H9 (cell line): ENCODE measurements at regions not wholly inside any gene's neighbourhood (a gene's known extent, or its start where the extent isn't known, plus 50 kb on each side); places are given as distances from the start of the nearest gene placed in this dataset.

ENCODE experiments used
- DNase-seq: peaks from one replicate; pipeline ENCODE4 v3.0.0-alpha.2; 2017
- H2AFZ ChIP-seq: one replicate; pipeline ENCODE4 v1.6.1; 2013; ENCODE audit warnings: mild to moderate bottlenecking, low read length, control low read depth, moderate library complexity
- H2AK5ac ChIP-seq: 2 replicates; pipeline ENCODE4 v1.6.1; 2013; ENCODE audit warnings: low read length, control low read depth, mixed read lengths; ENCODE audit not compliant: insufficient read length
- H2BK120ac ChIP-seq: one replicate; pipeline ENCODE4 v1.6.1; 2013; ENCODE audit warnings: low read depth, mild to moderate bottlenecking, low read length, control low read depth, inconsistent platforms; ENCODE audit not compliant: poor library complexity, severe bottlenecking
- H2BK12ac ChIP-seq: 2 replicates; pipeline ENCODE4 v1.6.1; 2013; ENCODE audit warnings: low read length, control low read depth, mixed read lengths, low read depth; ENCODE audit not compliant: insufficient read length
- H2BK15ac ChIP-seq: 2 replicates; pipeline ENCODE4 v1.6.1; 2013; ENCODE audit warnings: low read depth, low read length, control low read depth
- H2BK20ac ChIP-seq: one replicate; pipeline ENCODE4 v1.6.1; 2013; ENCODE audit warnings: low read depth, mild to moderate bottlenecking, low read length, control low read depth, inconsistent platforms; ENCODE audit not compliant: poor library complexity, severe bottlenecking
- H2BK5ac ChIP-seq: 2 replicates; pipeline ENCODE4 v1.6.1; 2013; ENCODE audit warnings: low read length, control low read depth, mixed read lengths; ENCODE audit not compliant: insufficient read length
- H3K14ac ChIP-seq: 2 replicates; pipeline ENCODE4 v1.6.1; 2013; ENCODE audit warnings: low read length, control low read depth; ENCODE audit not compliant: insufficient read depth
- H3K18ac ChIP-seq: 2 replicates; pipeline ENCODE4 v1.6.1; 2013; ENCODE audit warnings: low read depth, mild to moderate bottlenecking, mixed read lengths, low read length, control low read depth; ENCODE audit not compliant: insufficient read length
- H3K23ac ChIP-seq: 2 replicates; pipeline ENCODE4 v1.6.1; 2013; ENCODE audit warnings: low read length, control low read depth, mixed read lengths, low read depth; ENCODE audit not compliant: insufficient read length
- H3K23me2 ChIP-seq: 2 replicates; pipeline ENCODE4 v1.6.1; 2013; ENCODE audit warnings: low read depth, mild to moderate bottlenecking, mixed read lengths, low read length, control low read depth; ENCODE audit not compliant: insufficient read length, poor library complexity, severe bottlenecking
- H3K27ac ChIP-seq: 2 replicates; pipeline ENCODE4 v1.5.1; 2013; ENCODE audit warnings: low read length, control low read depth, mixed read lengths, low read depth; ENCODE audit not compliant: insufficient read length
- H3K27me3 ChIP-seq: 2 replicates; pipeline ENCODE4 v1.6.1; 2013; ENCODE audit warnings: low read length, control low read depth, inconsistent platforms; ENCODE audit not compliant: insufficient read depth
- H3K4ac ChIP-seq: 2 replicates; pipeline ENCODE4 v1.6.1; 2013; ENCODE audit warnings: low read depth, mild to moderate bottlenecking, control low read depth, inconsistent platforms, low read length, moderate library complexity
- H3K4me1 ChIP-seq: 2 replicates; pipeline ENCODE4 v1.6.1; 2013; ENCODE audit warnings: low read length, control low read depth, inconsistent platforms; ENCODE audit not compliant: insufficient read depth
- H3K4me2 ChIP-seq: 2 replicates; pipeline ENCODE4 v1.6.1; 2013; ENCODE audit warnings: low read length, control low read depth, mixed read lengths; ENCODE audit not compliant: insufficient read length, insufficient read depth
- H3K56ac ChIP-seq: 2 replicates; pipeline ENCODE4 v1.6.1; 2013; ENCODE audit warnings: low read depth, mild to moderate bottlenecking, mixed read lengths, low read length, control low read depth; ENCODE audit not compliant: insufficient read length
- H3K79me1 ChIP-seq: 2 replicates; pipeline ENCODE4 v1.6.1; 2013; ENCODE audit warnings: low read depth, mild to moderate bottlenecking, moderate library complexity, low read length, control low read depth, inconsistent platforms; ENCODE audit not compliant: insufficient read depth, poor library complexity, severe bottlenecking
- H3K79me2 ChIP-seq: 2 replicates; pipeline ENCODE4 v1.6.1; 2013; ENCODE audit warnings: low read length, control low read depth, inconsistent platforms; ENCODE audit not compliant: insufficient read depth
- H3K9ac ChIP-seq: 2 replicates; pipeline ENCODE4 v1.6.1; 2013; ENCODE audit warnings: low read length, control low read depth, mixed read lengths; ENCODE audit not compliant: insufficient read length; ENCODE audit errors: extremely low read depth
- H3K9me3 ChIP-seq: one replicate; pipeline ENCODE4 v1.6.1; 2013; ENCODE audit warnings: low read depth, low read length, inconsistent platforms; ENCODE audit not compliant: control insufficient read depth
- H3T11ph ChIP-seq: one replicate; pipeline ENCODE4 v1.6.1; 2013; ENCODE audit warnings: mild to moderate bottlenecking, low read length, control low read depth, inconsistent platforms
- H4K20me1 ChIP-seq: one replicate; pipeline ENCODE4 v1.6.1; 2013; ENCODE audit not compliant: control insufficient read depth, insufficient read length, insufficient read depth
- H4K5ac ChIP-seq: 2 replicates; pipeline ENCODE4 v1.6.1; 2013; ENCODE audit warnings: low read depth, mild to moderate bottlenecking, mixed read lengths, low read length, control low read depth; ENCODE audit not compliant: insufficient read length
- H4K8ac ChIP-seq: replicated peaks from 2 replicates; pipeline ENCODE4 v1.6.1; 2013; ENCODE audit warnings: low read length, control low read depth, mixed read lengths, low read depth; ENCODE audit not compliant: insufficient read length
- H4K91ac ChIP-seq: 2 replicates; pipeline ENCODE4 v1.6.1; 2013; ENCODE audit warnings: low read depth, mild to moderate bottlenecking, moderate library complexity, mixed read lengths, low read length, control low read depth; ENCODE audit not compliant: insufficient read length
- H3K27ac Mint-ChIP-seq, 3 experiments: 2 replicates in 2 of 3; 3 replicates in 1 of 3; pipeline ENCODE4 v1.8.0; 2020 to 2021; ENCODE audit warnings: mixed read lengths in 3 of 3, mild to moderate bottlenecking in 1 of 3, moderate library complexity in 1 of 3
- H3K27me3 Mint-ChIP-seq: 2 replicates; pipeline ENCODE4 v1.8.0; 2021; ENCODE audit warnings: low read depth, mild to moderate bottlenecking, moderate library complexity, mixed read lengths
- H3K36me3 Mint-ChIP-seq, 3 experiments: 2 replicates in 2 of 3; 3 replicates in 1 of 3; pipeline ENCODE4 v1.8.0; 2020 to 2021; ENCODE audit warnings: low read depth in 3 of 3, mixed read lengths in 3 of 3; ENCODE audit not compliant: insufficient read depth in 1 of 3
- H3K4me1 Mint-ChIP-seq, 2 experiments: 2 replicates each; pipeline ENCODE4 v1.8.0; 2020; ENCODE audit warnings: mixed read lengths in 2 of 2
- H3K4me3 Mint-ChIP-seq, 2 experiments: 2 replicates in 1 of 2; 3 replicates in 1 of 2; pipeline ENCODE4 v1.8.0; 2020 to 2021; ENCODE audit warnings: mild to moderate bottlenecking in 2 of 2, mixed read lengths in 2 of 2, moderate library complexity in 1 of 2
- H3K9me3 Mint-ChIP-seq, 2 experiments: 2 replicates in 1 of 2; 3 replicates in 1 of 2; pipeline ENCODE4 v1.8.0; 2020; ENCODE audit warnings: mild to moderate bottlenecking in 2 of 2, mixed read lengths in 2 of 2, moderate library complexity in 1 of 2
- WGBS: extraction: QIAGEN DNeasy Blood & Tissue Kit; methylation state at CpG from one replicate; pipeline ENCODE4 v1.1.7; 2013; ENCODE audit warnings: missing lambda C conversion rate, low lambda C conversion rate, mixed read lengths; ENCODE audit not compliant: insufficient read length; ENCODE audit errors: extremely low coverage; 5-methylcytosine and 5-hydroxymethylcytosine counted together
- TF ChIP-seq, protein P1 (sequence below): fragments of 200-600 bp; sonication (generic); conservative IDR thresholded peaks from 3 replicates; pipeline ENCODE4 v1.8.0; 2021; ENCODE audit warnings: antibody characterized with exemption, mild to moderate bottlenecking

- H3K18ac ChIP-seq: no peak overlapping the region
Measured at GRCh38 chr15:55008421-55008820, 188.3 kb downstream of the RSL24D1 start.

More at GRCh38 chr15:55008421-55008820, 188.3 kb downstream of the RSL24D1 start:
- DNase-seq: no peak
- H3K4me1 Mint-ChIP-seq: peaks cover 9 to 10% of the 10 kb centered on the region in 2 experiments
- Histone ChIP-seq H2AFZ (no peak overlapping the region), H2BK20ac (no peak overlapping the region), H4K8ac (no peak overlapping the region), H3T11ph (no peak overlapping the region), H3K4me1 (no peaks in the 10 kb centered on the region; the same call in 1 of the 2 replicates), H4K91ac (no peak overlapping the region), H3K9ac (no peak overlapping the region), H2AK5ac (no peak overlapping the region), H3K56ac (no peak overlapping the region), H4K5ac (no peak overlapping the region), H2BK12ac (no peak overlapping the region), H3K4me2 (no peak overlapping the region), H3K9me3 (no peaks in the 10 kb centered on the region), H3K79me1 (no peaks in the 10 kb centered on the region), H3K4ac (no peak overlapping the region), H4K20me1 (no peaks in the 10 kb centered on the region), H3K23me2 (no peaks in the 10 kb centered on the region), H3K14ac (no peak overlapping the region), H2BK5ac (no peak overlapping the region), H2BK15ac (no peak overlapping the region), H3K79me2 (no peaks in the 10 kb centered on the region), H3K27ac (no peak overlapping the region), H3K27me3 (no peaks in the 10 kb centered on the region), H2BK120ac (no peak overlapping the region), H3K23ac (no peak overlapping the region)
- H3K27me3 Mint-ChIP-seq: peaks cover 4% of the 10 kb centered on the region; the same call in 1 of the 2 replicates
- H3K27ac Mint-ChIP-seq: no peak overlapping the region; a peak in 1 of 7 replicates
- no peak overlapping the region; a peak in 1 of 5 replicates for H3K4me3 Mint-ChIP-seq
- no peaks in the 10 kb centered on the region for H3K36me3 Mint-ChIP-seq
- WGBS: no CpG with 5 or more reads among the region's 4 CpGs
- H3K9me3 Mint-ChIP-seq: peaks cover 0 to 3% of the 10 kb centered on the region in 2 experiments; a peak in 1 of 5 replicates
- TF ChIP-seq, protein P1, sequence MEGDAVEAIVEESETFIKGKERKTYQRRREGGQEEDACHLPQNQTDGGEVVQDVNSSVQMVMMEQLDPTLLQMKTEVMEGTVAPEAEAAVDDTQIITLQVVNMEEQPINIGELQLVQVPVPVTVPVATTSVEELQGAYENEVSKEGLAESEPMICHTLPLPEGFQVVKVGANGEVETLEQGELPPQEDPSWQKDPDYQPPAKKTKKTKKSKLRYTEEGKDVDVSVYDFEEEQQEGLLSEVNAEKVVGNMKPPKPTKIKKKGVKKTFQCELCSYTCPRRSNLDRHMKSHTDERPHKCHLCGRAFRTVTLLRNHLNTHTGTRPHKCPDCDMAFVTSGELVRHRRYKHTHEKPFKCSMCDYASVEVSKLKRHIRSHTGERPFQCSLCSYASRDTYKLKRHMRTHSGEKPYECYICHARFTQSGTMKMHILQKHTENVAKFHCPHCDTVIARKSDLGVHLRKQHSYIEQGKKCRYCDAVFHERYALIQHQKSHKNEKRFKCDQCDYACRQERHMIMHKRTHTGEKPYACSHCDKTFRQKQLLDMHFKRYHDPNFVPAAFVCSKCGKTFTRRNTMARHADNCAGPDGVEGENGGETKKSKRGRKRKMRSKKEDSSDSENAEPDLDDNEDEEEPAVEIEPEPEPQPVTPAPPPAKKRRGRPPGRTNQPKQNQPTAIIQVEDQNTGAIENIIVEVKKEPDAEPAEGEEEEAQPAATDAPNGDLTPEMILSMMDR: no peak
